ENCODE measurements at regions not wholly inside any gene's neighbourhood (a gene's known extent, or its start where the extent isn't known, plus 50 kb on each side); places are given as distances from the start of the nearest gene placed in this dataset.

GRCh38 chr7:15854841-15855524, 168.5 kb upstream of the MEOX2 start:
- H3K27ac ChIP-seq = no peak overlapping the region
- intact Hi-C loops (cut with DNase I; ENCODE audit: low total_unique reads) = no loop called here
- no peak for TF ChIP-seq CTCF (IDR thresholded peaks at IDR 0.05)
- no peak for TF ChIP-seq EP300 (IDR thresholded peaks at IDR 0.05)
- no peak for TF ChIP-seq POLR2AphosphoS5 (IDR thresholded peaks at IDR 0.05)
- no peak for TF ChIP-seq POLR2A (IDR thresholded peaks at IDR 0.05)
- no peaks in the 10 kb centered on the region for H3K27me3 ChIP-seq
- WGBS, 5 donors = 67 to 76% (median 72%) methylated on average over 4 of the region's 4 CpGs
- no peaks in the 10 kb centered on the region for H3K4me1 ChIP-seq
- no peaks in the 10 kb centered on the region for H3K9me3 ChIP-seq
- DNase-seq = no peak
- no peak overlapping the region for H3K4me3 ChIP-seq
- H3K36me3 ChIP-seq = no peaks in the 10 kb centered on the region

- peak in 1 of 2 donors; percentile 10 for DNase-seq
- WGBS, 5 donors = 31 to 48% (median 41%) methylated on average over 2 of the region's 2 CpGs
- intact Hi-C loops (cut with DNase I; ENCODE audit: low total_unique reads) = no loop called here
- Histone ChIP-seq H3K4me3 (no peak overlapping the region), H3K9me3 (no peaks in the 10 kb centered on the region), H3K27ac (no peak overlapping the region), H3K36me3 (no peaks in the 10 kb centered on the region), H3K27me3 (no peaks in the 10 kb centered on the region), H3K4me1 (no peaks in the 10 kb centered on the region)
- TF ChIP-seq POLR2A (IDR thresholded peaks at IDR 0.05) = no peak
- TF ChIP-seq POLR2AphosphoS5 (IDR thresholded peaks at IDR 0.05) = no peak
- TF ChIP-seq CTCF (IDR thresholded peaks at IDR 0.05) = no peak
- TF ChIP-seq EP300 (IDR thresholded peaks at IDR 0.05) = no peak
These were observed 167.5 kb upstream of the MEOX2 start for GRCh38 chr7:15853832-15854470.

- TF ChIP-seq POLR2A (IDR thresholded peaks at IDR 0.05) (no peak), CTCF (IDR thresholded peaks at IDR 0.05) (no peak), POLR2AphosphoS5 (IDR thresholded peaks at IDR 0.05) (no peak), EP300 (IDR thresholded peaks at IDR 0.05) (no peak)
- Histone ChIP-seq H3K36me3 (no peaks in the 10 kb centered on the region), H3K9me3 (no peaks in the 10 kb centered on the region), H3K4me3 (no peak overlapping the region), H3K4me1 (no peaks in the 10 kb centered on the region), H3K27me3 (no peaks in the 10 kb centered on the region), H3K27ac (no peak overlapping the region)
- DNase-seq = no peak
- intact Hi-C loops (cut with DNase I; ENCODE audit: low total_unique reads) = no loop called here
- 68 to 91% (median 80%) methylated on average over 6 of the region's 6 CpGs for WGBS, 5 donors
These were observed 164.7 kb upstream of the MEOX2 start for GRCh38 chr7:15851201-15851600.

DNA sequence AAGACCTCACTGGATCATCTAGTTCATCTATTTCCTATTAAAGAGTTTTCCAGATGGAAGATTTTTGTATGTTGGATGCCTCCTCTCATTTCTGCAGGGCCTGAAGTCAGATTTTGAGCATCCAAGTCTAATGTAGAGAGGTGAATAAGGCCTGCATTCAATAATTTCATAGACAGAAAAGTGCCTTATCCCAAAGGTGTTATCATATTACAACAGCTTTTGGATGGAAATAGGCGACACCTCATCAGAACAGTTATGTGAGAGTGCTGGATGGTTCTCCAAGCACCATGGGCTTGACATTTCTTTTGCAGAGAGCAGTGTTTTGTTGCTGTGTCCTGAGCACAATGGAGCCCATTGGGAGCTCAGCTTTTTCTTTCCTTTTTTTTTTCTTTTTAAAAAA, 162.4 kb upstream of the MEOX2 start:
- Histone ChIP-seq H3K36me3 (no peaks in the 10 kb centered on the region), H3K27me3 (no peaks in the 10 kb centered on the region), H3K9me3 (no peaks in the 10 kb centered on the region), H3K4me3 (no peak overlapping the region), H3K27ac (no peak overlapping the region), H3K4me1 (no peaks in the 10 kb centered on the region)
- TF ChIP-seq EP300 (IDR thresholded peaks at IDR 0.05) = no peak
- no peak for TF ChIP-seq CTCF (IDR thresholded peaks at IDR 0.05)
- no peak for TF ChIP-seq POLR2A (IDR thresholded peaks at IDR 0.05)
- TF ChIP-seq POLR2AphosphoS5 (IDR thresholded peaks at IDR 0.05) = no peak
- intact Hi-C loops (cut with DNase I; ENCODE audit: low total_unique reads) = loop anchor here (10.0 kb wide), 1 partner anchor 64 kb away; no protein-coding TSS in a partner anchor
- WGBS, 5 donors = 83 to 100% (median 86%) methylated on average over 1 of the region's 1 CpG
- DNase-seq = no peak
